HepG2 (cell line): ENCODE measurements at regions not wholly inside any gene's neighbourhood (a gene's known extent, or its start where the extent isn't known, plus 50 kb on each side); places are given as distances from the start of the nearest gene placed in this dataset.

Experiments used
- ATAC-seq: fragments of 200-7000 bp; cut with Tn5 transposase; 3 replicates; pipeline ENCODE4 v1.9.1; 2020; ENCODE audit warnings: mild to moderate bottlenecking, moderate library complexity
- BruUV-seq: library from RNA; stranded (reverse); fragments of 400-500 nt; replicated peaks from 2 replicates; lab custom pipeline; 2021; lab: Mats Ljungman, UMichigan
- CTCF ChIA-PET: fragments of 300-600 bp; formaldehyde crosslinking; extraction: SDS; loops from one replicate; lab custom pipeline; 2021; ENCODE audit warnings: low total read pairs, inconsistent platforms, low intra/inter-chr PET ratio; lab: Yijun Ruan, JAX
- POLR2A ChIA-PET: fragments of 350-600 bp; sonication (Branson Sonifier 250); formaldehyde crosslinking; loops from one replicate; lab custom pipeline; 2020; ENCODE audit warnings: antibody characterized with exemption, inconsistent platforms; lab: Yijun Ruan, JAX
- DNase-seq: peaks from one replicate; pipeline ENCODE4 v3.0.0-alpha.2; 2015; ENCODE audit warnings: low spot score
- FAIRE-seq: peaks from 3 replicates; lab custom pipeline; 2011; peaks lifted over from hg19 to GRCh38; lab: Jason Lieb, UNC
- H2AFZ ChIP-seq: one replicate; pipeline ENCODE4 v1.6.1; 2011; ENCODE audit warnings: low read length, inconsistent platforms
- H3K27ac ChIP-seq: fragments of 300-600 bp; 3 replicates; pipeline ENCODE4 v1.8.0; 2011; ENCODE audit warnings: mixed run types, mild to moderate bottlenecking, mixed read lengths, low read length, inconsistent platforms; ENCODE audit not compliant: insufficient read depth; ENCODE audit errors: extremely low read length
- H3K27me3 ChIP-seq, 2 experiments: fragments of 200-600 bp in 1 of 2; 2 replicates in 1 of 2; 3 replicates in 1 of 2; pipeline versions ENCODE4 v1.6.0 to v1.8.0; 2011; ENCODE audit warnings: low read length in 2 of 2, mild to moderate bottlenecking in 2 of 2, moderate library complexity in 2 of 2, inconsistent platforms in 1 of 2; ENCODE audit not compliant: insufficient read depth in 2 of 2, control insufficient read depth in 1 of 2
- H3K36me3 ChIP-seq, 2 experiments: fragments of 200-600 bp in 1 of 2; replicated peaks in 1 of 2; 2 replicates in 1 of 2; 3 replicates in 1 of 2; pipeline versions ENCODE4 v1.5.1 to v1.8.0; 2011; ENCODE audit warnings: low read length in 2 of 2, inconsistent platforms in 1 of 2; ENCODE audit not compliant: insufficient read depth in 2 of 2, control insufficient read depth in 1 of 2
- H3K4me1 ChIP-seq: 2 replicates; pipeline ENCODE4 v1.5.1; 2012; ENCODE audit warnings: low read length, inconsistent platforms; ENCODE audit not compliant: insufficient read depth
- H3K4me2 ChIP-seq: 2 replicates; pipeline ENCODE4 v1.6.0; 2011; ENCODE audit warnings: low read depth, low read length, inconsistent platforms
- H3K4me3 ChIP-seq, 3 experiments: fragments of 200-600 bp in 1 of 3; sonication (generic), shearing (Covaris generic) in 1 of 3; replicated peaks in 1 of 3; 2 replicates each; pipeline ENCODE4 v1.5.1; 2011 to 2016; ENCODE audit warnings: low read length in 3 of 3, inconsistent platforms in 2 of 3, low read depth in 2 of 3, mild to moderate bottlenecking in 2 of 3, control low read depth in 1 of 3, mixed read lengths in 1 of 3; ENCODE audit not compliant: insufficient read depth in 1 of 3
- H3K79me2 ChIP-seq: one replicate; pipeline ENCODE4 v1.6.1; 2011; ENCODE audit warnings: low read length, inconsistent platforms; ENCODE audit not compliant: insufficient read depth
- H3K9ac ChIP-seq: 2 replicates; pipeline ENCODE4 v1.6.0; 2011; ENCODE audit warnings: mild to moderate bottlenecking, low read depth, low read length, inconsistent platforms; ENCODE audit not compliant: insufficient read depth
- H3K9me3 ChIP-seq: 2 replicates; pipeline ENCODE4 v1.5.1; 2012; ENCODE audit warnings: mild to moderate bottlenecking, low read length
- H4K20me1 ChIP-seq: 2 replicates; pipeline ENCODE4 v1.6.0; 2011; ENCODE audit warnings: inconsistent platforms, mild to moderate bottlenecking, low read length, moderate library complexity; ENCODE audit not compliant: insufficient read depth
- CENPT ChIP-seq: sonication (generic); formaldehyde crosslinking; IDR thresholded peaks from 2 replicates; pipeline ENCODE4 v1.8.0; 2022; ENCODE audit warnings: low read depth, mild to moderate bottlenecking, moderate library complexity, missing genetic modification reagents
- JDP2 ChIP-seq: sonication (generic); formaldehyde crosslinking; IDR thresholded peaks from 2 replicates; pipeline ENCODE4 v1.8.1; 2022; ENCODE audit warnings: missing genetic modification reagents, borderline replicate concordance
- KDM5A ChIP-seq: fragments of 200-600 bp; sonication (generic); IDR thresholded peaks from 2 replicates; pipeline ENCODE4 v1.7.0; 2018; ENCODE audit warnings: antibody characterized with exemption, mild to moderate bottlenecking, low read length, borderline replicate concordance
- MNT ChIP-seq: fragments of 450-650 bp; IDR thresholded peaks from 2 replicates; pipeline ENCODE4 v1.6.1; 2016
- MYC ChIP-seq: sonication (generic); formaldehyde crosslinking; IDR thresholded peaks from 2 replicates; pipeline ENCODE4 v1.9.0; 2021; ENCODE audit warnings: missing genetic modification reagents, borderline replicate concordance
- NKX3-1 ChIP-seq: sonication (generic); formaldehyde crosslinking; IDR thresholded peaks from 2 replicates; pipeline ENCODE4 v1.5.0; 2020; ENCODE audit warnings: missing genetic modification reagents
- SKI ChIP-seq: fragments of 450-650 bp; IDR thresholded peaks from one replicate; pipeline ENCODE4 v1.6.1; 2018; ENCODE audit warnings: mild to moderate bottlenecking; ENCODE audit not compliant: partially characterized antibody
- SNRNP70 ChIP-seq: fragments of 200-400 bp; formaldehyde crosslinking; IDR thresholded peaks from 2 replicates; pipeline ENCODE4 v1.6.1; 2017; ENCODE audit warnings: mild to moderate bottlenecking, low read depth, low read length, moderate library complexity
- ZFP41 ChIP-seq: sonication (generic); formaldehyde crosslinking; IDR thresholded peaks from 2 replicates; pipeline ENCODE4 v1.4.0; 2020; ENCODE audit warnings: mild to moderate bottlenecking, missing genetic modification reagents, borderline replicate concordance
- ZNF180 ChIP-seq: sonication (generic); formaldehyde crosslinking; IDR thresholded peaks from 2 replicates; pipeline ENCODE4 v1.4.0; 2020; ENCODE audit warnings: low read depth, missing genetic modification reagents, borderline replicate concordance
- ZNF44 ChIP-seq: sonication (generic); formaldehyde crosslinking; IDR thresholded peaks from 2 replicates; pipeline ENCODE4 v1.5.1; 2020; ENCODE audit warnings: mild to moderate bottlenecking, missing genetic modification reagents
- ZNF468 ChIP-seq: sonication (generic); formaldehyde crosslinking; IDR thresholded peaks from 2 replicates; pipeline ENCODE4 v1.8.0; 2022; ENCODE audit warnings: mild to moderate bottlenecking, moderate library complexity, missing genetic modification reagents
- ZNF501 ChIP-seq: sonication (generic); formaldehyde crosslinking; IDR thresholded peaks from 2 replicates; pipeline ENCODE4 v1.5.1; 2020; ENCODE audit warnings: mild to moderate bottlenecking, moderate library complexity, missing genetic modification reagents
- ZNF768 ChIP-seq: sonication (generic); formaldehyde crosslinking; IDR thresholded peaks from 2 replicates; pipeline ENCODE4 v1.4.0; 2020; ENCODE audit warnings: missing genetic modification reagents
- WGBS: methylation state at CpG from one replicate; pipeline ENCODE4 v1.1.6; 2017; ENCODE audit warnings: low lambda C conversion rate; 5-methylcytosine and 5-hydroxymethylcytosine counted together
- in situ Hi-C: cut with HindIII; loops from 2 replicates; pipeline ENCODE4 v1.10.0; 2017; ENCODE audit warnings: low pct_unique_long_range_greater_than_20kb; ENCODE audit not compliant: extremely low pct_ligation_motif_present
- intact Hi-C: fragments of 100-400 bp; cut with micrococcal nuclease; formaldehyde crosslinking; loops from one replicate; pipeline ENCODE4 v1.10.0; 2022; ENCODE audit not compliant: unreplicated experiment
- TF ChIP-seq, protein P1 (sequence below): sonication (generic); formaldehyde crosslinking; IDR thresholded peaks from 2 replicates; pipeline ENCODE4 v1.4.0; 2020; ENCODE audit warnings: missing genetic modification reagents
- TF ChIP-seq, protein P2 (sequence below): sonication (generic); formaldehyde crosslinking; IDR thresholded peaks from 2 replicates; pipeline ENCODE4 v1.5.0; 2020; ENCODE audit warnings: mild to moderate bottlenecking, missing genetic modification reagents, borderline replicate concordance
- TF ChIP-seq, protein P3 (sequence below): sonication (generic); formaldehyde crosslinking; IDR thresholded peaks from 2 replicates; pipeline ENCODE4 v1.8.0; 2023; ENCODE audit warnings: mild to moderate bottlenecking, missing genetic modification reagents

GRCh38 chr1:201731592-201731991, 97.4 kb upstream of the IPO9 start:
- H3K9me3 ChIP-seq, result no peaks in the 10 kb centered on the region
- H3K79me2 ChIP-seq, result no peaks in the 10 kb centered on the region
- H3K36me3 ChIP-seq, result no peaks in the 10 kb centered on the region
- H3K4me3 ChIP-seq, result no peak overlapping the region
- intact Hi-C loops (no loop called here), in situ Hi-C loops (no loop called here)
- no peak overlapping the region for H3K4me2 ChIP-seq
- H4K20me1 ChIP-seq, result no peaks in the 10 kb centered on the region
- BruUV-seq, result no TSS peak
- CTCF ChIA-PET, result no interaction called here
- TF ChIP-seq JDP2 (no peak), ZFP41 (CRISPR knock-in tag) (no peak), ZNF180 (CRISPR knock-in tag) (no peak), KDM5A (no peak), ZNF768 (CRISPR knock-in tag) (no peak), ZNF468 (CRISPR knock-in tag) (no peak), ZNF44 (CRISPR knock-in tag) (no peak), ZNF501 (CRISPR knock-in tag) (no peak), SNRNP70 (no peak), MYC (CRISPR knock-in tag) (no peak), CENPT (no peak), SKI (no peak), NKX3-1 (CRISPR knock-in tag) (no peak), MNT (no peak)
- TF ChIP-seq, protein P1, sequence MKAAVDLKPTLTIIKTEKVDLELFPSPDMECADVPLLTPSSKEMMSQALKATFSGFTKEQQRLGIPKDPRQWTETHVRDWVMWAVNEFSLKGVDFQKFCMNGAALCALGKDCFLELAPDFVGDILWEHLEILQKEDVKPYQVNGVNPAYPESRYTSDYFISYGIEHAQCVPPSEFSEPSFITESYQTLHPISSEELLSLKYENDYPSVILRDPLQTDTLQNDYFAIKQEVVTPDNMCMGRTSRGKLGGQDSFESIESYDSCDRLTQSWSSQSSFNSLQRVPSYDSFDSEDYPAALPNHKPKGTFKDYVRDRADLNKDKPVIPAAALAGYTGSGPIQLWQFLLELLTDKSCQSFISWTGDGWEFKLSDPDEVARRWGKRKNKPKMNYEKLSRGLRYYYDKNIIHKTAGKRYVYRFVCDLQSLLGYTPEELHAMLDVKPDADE, result no peak
- TF ChIP-seq, protein P2, sequence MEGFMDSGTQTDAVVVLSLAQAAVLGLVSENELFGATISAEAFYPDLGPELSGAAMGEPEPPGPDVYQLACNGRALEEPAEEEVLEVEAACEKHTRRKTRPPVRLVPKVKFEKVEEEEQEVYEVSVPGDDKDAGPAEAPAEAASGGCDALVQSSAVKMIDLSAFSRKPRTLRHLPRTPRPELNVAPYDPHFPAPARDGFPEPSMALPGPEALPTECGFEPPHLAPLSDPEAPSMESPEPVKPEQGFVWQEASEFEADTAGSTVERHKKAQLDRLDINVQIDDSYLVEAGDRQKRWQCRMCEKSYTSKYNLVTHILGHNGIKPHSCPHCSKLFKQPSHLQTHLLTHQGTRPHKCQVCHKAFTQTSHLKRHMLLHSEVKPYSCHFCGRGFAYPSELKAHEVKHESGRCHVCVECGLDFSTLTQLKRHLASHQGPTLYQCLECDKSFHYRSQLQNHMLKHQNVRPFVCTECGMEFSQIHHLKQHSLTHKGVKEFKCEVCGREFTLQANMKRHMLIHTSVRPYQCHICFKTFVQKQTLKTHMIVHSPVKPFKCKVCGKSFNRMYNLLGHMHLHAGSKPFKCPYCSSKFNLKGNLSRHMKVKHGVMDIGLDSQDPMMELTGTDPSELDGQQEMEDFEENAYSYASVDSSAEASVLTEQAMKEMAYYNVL (CRISPR knock-in tag), result no peak
- TF ChIP-seq, protein P3, sequence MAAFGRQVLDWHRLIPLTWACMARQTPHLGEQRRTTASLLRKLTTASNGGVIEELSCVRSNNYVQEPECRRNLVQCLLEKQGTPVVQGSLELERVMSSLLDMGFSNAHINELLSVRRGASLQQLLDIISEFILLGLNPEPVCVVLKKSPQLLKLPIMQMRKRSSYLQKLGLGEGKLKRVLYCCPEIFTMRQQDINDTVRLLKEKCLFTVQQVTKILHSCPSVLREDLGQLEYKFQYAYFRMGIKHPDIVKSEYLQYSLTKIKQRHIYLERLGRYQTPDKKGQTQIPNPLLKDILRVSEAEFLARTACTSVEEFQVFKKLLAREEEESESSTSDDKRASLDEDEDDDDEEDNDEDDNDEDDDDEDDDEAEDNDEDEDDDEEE (CRISPR knock-in tag), result no peak
- TF ChIP-seq, all 625 proteins: peak for 0
- H3K27me3 ChIP-seq, result peaks cover 0 to 28% of the 10 kb centered on the region in 2 experiments; a peak in 3 of 5 replicates
- no peaks in the 10 kb centered on the region for H3K4me1 ChIP-seq
- FAIRE-seq (no peak), DNase-seq (no peak), ATAC-seq (no peak)
- no peak overlapping the region for H2AFZ ChIP-seq
- H3K27ac ChIP-seq, result no peak overlapping the region
- POLR2A ChIA-PET, result no interaction called here
- WGBS, result no CpG with 5 or more reads among the region's 1 CpG
- no peak overlapping the region for H3K9ac ChIP-seq
